ENCODE measurements at regions not wholly inside any gene's neighbourhood (a gene's known extent, or its start where the extent isn't known, plus 50 kb on each side); places are given as distances from the start of the nearest gene placed in this dataset.
"Not testable (repeated sequence)": the region's sequence is repeated elsewhere in the genome, so short reads cannot be mapped to it uniquely, and the experiment has no call there.

- Histone ChIP-seq H3K4me3 (no peak overlapping the region), H3K27me3 (no peaks in the 10 kb centered on the region), H3K36me3 (no peaks in the 10 kb centered on the region; a peak in 1 of 22 replicates), H3K9ac (peak overlapping the region in 5 of 11 experiments; percentile 18 to 61 (median 40); a peak in 6 of 22 replicates), H4K20me1 (no peaks in the 10 kb centered on the region), H3K9me3 (replicated peaks in 1 of 11) (peaks cover 26 to 46% (median 38%) of the 10 kb centered on the region in 11 experiments), H3K27ac (peak overlapping the region in 8 of 11 experiments; percentile 39 to 76 (median 64); a peak in 15 of 22 replicates), H3K4me2 (peak overlapping the region; percentile 42 to 68 (median 53)), H3K4me1 (peaks cover 8 to 17% (median 11%) of the 10 kb centered on the region in 10 experiments; a peak in 19 of 20 replicates)
- peak in 2 of 11 experiments; percentile 8 to 68; a peak in 2 of 22 replicates for TF ChIP-seq Cebpa-rat (IDR thresholded peaks at IDR 0.05)
Measured at GRCh38 chr6:4225161-4225872, 89.9 kb upstream of the ECI2 start.

- Histone ChIP-seq H3K4me2 (peak overlapping the region in 9 of 11 experiments; percentile 42 to 68 (median 62); a peak in 13 of 22 replicates), H3K4me1 (peaks cover 8 to 17% (median 11%) of the 10 kb centered on the region in 10 experiments; a peak in 19 of 20 replicates), H4K20me1 (no peaks in the 10 kb centered on the region), H3K9me3 (replicated peaks in 1 of 11) (peaks cover 26 to 56% (median 48%) of the 10 kb centered on the region in 11 experiments), H3K27ac (peak overlapping the region in 6 of 11 experiments; percentile 13 to 70 (median 47); a peak in 9 of 22 replicates), H3K4me3 (no peak overlapping the region), H3K36me3 (no peaks in the 10 kb centered on the region; a peak in 1 of 22 replicates), H3K27me3 (no peaks in the 10 kb centered on the region), H3K9ac (no peak overlapping the region)
- no peak for TF ChIP-seq Cebpa-rat (IDR thresholded peaks at IDR 0.05)
Measured at GRCh38 chr6:4224067-4224978, 88.9 kb upstream of the ECI2 start.

- Histone ChIP-seq H3K4me2 (no peak overlapping the region), H3K9me3 (replicated peaks in 1 of 11) (peaks cover 34 to 82% (median 58%) of the 10 kb centered on the region in 11 experiments), H3K27me3 (no peaks in the 10 kb centered on the region), H3K36me3 (no peaks in the 10 kb centered on the region; a peak in 1 of 22 replicates), H3K27ac (no peak overlapping the region), H3K9ac (no peak overlapping the region), H4K20me1 (no peaks in the 10 kb centered on the region), H3K4me3 (no peak overlapping the region), H3K4me1 (peaks cover 8 to 14% (median 10%) of the 10 kb centered on the region in 10 experiments; a peak in 19 of 20 replicates)
- no peak for TF ChIP-seq Cebpa-rat (IDR thresholded peaks at IDR 0.05)
Measured at GRCh38 chr6:4220558-4220957, 85.2 kb upstream of the ECI2 start.

GRCh38 chr6:4218619-4219317, 83.4 kb upstream of the ECI2 start:
- H3K36me3 ChIP-seq: not testable (repeated sequence)

GRCh38 chr6:4212588-4212987, 77.2 kb upstream of the ECI2 start:
- Histone ChIP-seq H3K4me1 (peaks cover 9 to 22% (median 14%) of the 10 kb centered on the region in 10 experiments), H3K36me3 (peaks cover 0 to 8% (median 0%) of the 10 kb centered on the region in 11 experiments; a peak in 2 of 22 replicates), H3K27ac (no peak overlapping the region), H4K20me1 (no peaks in the 10 kb centered on the region), H3K9ac (no peak overlapping the region), H3K4me3 (no peak overlapping the region), H3K27me3 (no peaks in the 10 kb centered on the region), H3K4me2 (no peak overlapping the region), H3K9me3 (replicated peaks in 1 of 11) (peaks cover 36 to 51% (median 46%) of the 10 kb centered on the region in 11 experiments)
- TF ChIP-seq Cebpa-rat (IDR thresholded peaks at IDR 0.05): no peak

More at GRCh38 chr6:4218619-4219317, 83.4 kb upstream of the ECI2 start:
- not testable (repeated sequence) for H3K27ac ChIP-seq, H4K20me1 ChIP-seq, H3K27me3 ChIP-seq, H3K4me2 ChIP-seq, H3K4me1 ChIP-seq, H3K9ac ChIP-seq, H3K4me3 ChIP-seq
- H3K9me3 ChIP-seq (replicated peaks in 1 of 11): peaks cover 44 to 86% (median 64%) of the 10 kb centered on the region in 11 experiments

GRCh38 chr6:4210629-4211419, 75.4 kb upstream of the ECI2 start:
- no peak overlapping the region for H3K4me2 ChIP-seq
- peaks cover 9 to 22% (median 14%) of the 10 kb centered on the region in 10 experiments for H3K4me1 ChIP-seq
- H3K4me3 ChIP-seq: no peak overlapping the region
- no peak for TF ChIP-seq Cebpa-rat (IDR thresholded peaks at IDR 0.05)
- no peaks in the 10 kb centered on the region for H4K20me1 ChIP-seq
- H3K9me3 ChIP-seq (replicated peaks in 1 of 11): peaks cover 37 to 49% (median 41%) of the 10 kb centered on the region in 11 experiments
- peaks cover 0 to 8% (median 0%) of the 10 kb centered on the region in 11 experiments; a peak in 2 of 22 replicates for H3K36me3 ChIP-seq
- H3K9ac ChIP-seq: no peak overlapping the region
- no peaks in the 10 kb centered on the region for H3K27me3 ChIP-seq
- no peak overlapping the region for H3K27ac ChIP-seq

- no peak overlapping the region for H3K4me3 ChIP-seq
- H3K9me3 ChIP-seq (replicated peaks in 1 of 11): peaks cover 37 to 50% (median 43%) of the 10 kb centered on the region in 11 experiments
- H3K4me1 ChIP-seq: peaks cover 9 to 22% (median 14%) of the 10 kb centered on the region in 10 experiments
- no peak for TF ChIP-seq Cebpa-rat (IDR thresholded peaks at IDR 0.05)
- no peak overlapping the region for H3K27ac ChIP-seq
- H3K4me2 ChIP-seq: peak overlapping the region; percentile 17 to 63 (median 48); a peak in 21 of 22 replicates
- H3K9ac ChIP-seq: no peak overlapping the region
- peaks cover 0 to 6% (median 0%) of the 10 kb centered on the region in 11 experiments; a peak in 2 of 22 replicates for H3K36me3 ChIP-seq
- H3K27me3 ChIP-seq: no peaks in the 10 kb centered on the region
- H4K20me1 ChIP-seq: no peaks in the 10 kb centered on the region
Measured at GRCh38 chr6:4209196-4209595, 73.8 kb upstream of the ECI2 start.

- no peaks in the 10 kb centered on the region for H4K20me1 ChIP-seq
- no peak for TF ChIP-seq Cebpa-rat (IDR thresholded peaks at IDR 0.05)
- H3K9me3 ChIP-seq (replicated peaks in 1 of 11): peaks cover 37 to 50% (median 43%) of the 10 kb centered on the region in 11 experiments
- H3K9ac ChIP-seq: no peak overlapping the region
- no peak overlapping the region for H3K4me3 ChIP-seq
- peak overlapping the region in 3 of 11 experiments; percentile 9 to 53 (median 17); a peak in 2 of 22 replicates for H3K4me2 ChIP-seq
- H3K36me3 ChIP-seq: no peaks in the 10 kb centered on the region
- peaks cover 9 to 22% (median 14%) of the 10 kb centered on the region in 10 experiments for H3K4me1 ChIP-seq
- H3K27me3 ChIP-seq: no peaks in the 10 kb centered on the region
- H3K27ac ChIP-seq: no peak overlapping the region
Measured at GRCh38 chr6:4208158-4208557, 72.8 kb upstream of the ECI2 start.

GRCh38 chr6:4203642-4204417, 68.5 kb upstream of the ECI2 start:
- H3K9ac ChIP-seq, H3K4me2 ChIP-seq, H3K36me3 ChIP-seq, H3K27ac ChIP-seq, H3K4me3 ChIP-seq, H3K4me1 ChIP-seq, H3K27me3 ChIP-seq, H4K20me1 ChIP-seq: not testable (repeated sequence)
- H3K9me3 ChIP-seq (replicated peaks in 1 of 11): peaks cover 24 to 32% (median 27%) of the 10 kb centered on the region in 11 experiments

All from BLaER1 treated with 17β-estradiol and CSF1 and Interleukin-3, amounts not matched to agents 10 nM and 100 nM (cell line).